ENCODE measurements at regions not wholly inside any gene's neighbourhood (a gene's known extent, or its start where the extent isn't known, plus 50 kb on each side); places are given as distances from the start of the nearest gene placed in this dataset.

- TF ChIP-seq POLR2AphosphoS5 (IDR thresholded peaks at IDR 0.05; ENCODE audit: low read depth, low read length) (no peak), POLR2A (IDR thresholded peaks at IDR 0.05; ENCODE audit: low read depth, low read length) (no peak), TAF1 (IDR thresholded peaks at IDR 0.05; ENCODE audit: borderline replicate concordance, low read depth, low read length) (no peak)
Measured at GRCh38 chrX:66902081-66902480, 263.2 kb upstream of the EDA2R start.
